ENCODE measurements at regions not wholly inside any gene's neighbourhood (a gene's known extent, or its start where the extent isn't known, plus 50 kb on each side); places are given as distances from the start of the nearest gene placed in this dataset.

- TF ChIP-seq CTCF (IDR thresholded peaks at IDR 0.05; ENCODE audit: insufficient read depth, low read length) = no peak
- TF ChIP-seq REST (IDR thresholded peaks at IDR 0.05; ENCODE audit: insufficient replicate concordance, low read depth) = no peak
Measured at GRCh38 chr16:9151074-9151473, 59.6 kb downstream of the HAPSTR1 start.
